ENCODE measurements at regions not wholly inside any gene's neighbourhood (a gene's known extent, or its start where the extent isn't known, plus 50 kb on each side); places are given as distances from the start of the nearest gene placed in this dataset.

GRCh38 chr6:93083337-93084230, 335.8 kb downstream of the EPHA7 start:
- DNase-seq (ENCODE audit: low read depth) = no peak

GRCh38 chr6:93081901-93082300, 337.5 kb downstream of the EPHA7 start:
- no peak for DNase-seq (ENCODE audit: low read depth)

GRCh38 chr6:93079061-93079460, 340.3 kb downstream of the EPHA7 start:
- DNase-seq (ENCODE audit: low read depth) = no peak

GRCh38 chr6:93073811-93074210, 345.5 kb downstream of the EPHA7 start:
- DNase-seq (ENCODE audit: low read depth) = no peak

GRCh38 chr6:93069856-93070255, 349.5 kb downstream of the EPHA7 start:
- DNase-seq (ENCODE audit: low read depth) = no peak

GRCh38 chr6:93059911-93060310, 359.4 kb downstream of the EPHA7 start:
- DNase-seq (ENCODE audit: low read depth) = no peak

GRCh38 chr6:93057584-93057983, 361.8 kb downstream of the EPHA7 start:
- no peak for DNase-seq (ENCODE audit: low read depth)

GRCh38 chr6:93048381-93048780, 371.0 kb downstream of the EPHA7 start:
- no peak for DNase-seq (ENCODE audit: low read depth)

GRCh38 chr6:93047033-93047432, 372.3 kb downstream of the EPHA7 start:
- DNase-seq (ENCODE audit: low read depth) = no peak

- no peak for DNase-seq (ENCODE audit: low read depth)
Observed at GRCh38 chr6:93045156-93045555, 374.2 kb downstream of the EPHA7 start.

GRCh38 chr6:93040375-93040774, 379.0 kb downstream of the EPHA7 start:
- DNase-seq (ENCODE audit: low read depth) = no peak

GRCh38 chr6:93036835-93037234, 382.5 kb downstream of the EPHA7 start:
- no peak for DNase-seq (ENCODE audit: low read depth)

GRCh38 chr6:93035756-93036155, 383.6 kb downstream of the EPHA7 start:
- no peak for DNase-seq (ENCODE audit: low read depth)

GRCh38 chr6:93021235-93021915, 398.0 kb downstream of the EPHA7 start:
- no peak for DNase-seq (ENCODE audit: low read depth)

GRCh38 chr6:93017626-93018025, 401.7 kb downstream of the EPHA7 start:
- no peak for DNase-seq (ENCODE audit: low read depth)

GRCh38 chr6:93017213-93017612, 402.1 kb downstream of the EPHA7 start:
- DNase-seq (ENCODE audit: low read depth) = no peak

GRCh38 chr6:93013054-93013453, 406.3 kb downstream of the EPHA7 start:
- DNase-seq (ENCODE audit: low read depth) = no peak

- no peak for DNase-seq (ENCODE audit: low read depth)
Observed at GRCh38 chr6:93008375-93008774, 411.0 kb downstream of the EPHA7 start.

- no peak for DNase-seq (ENCODE audit: low read depth)
Observed at GRCh38 chr6:92989656-92990055, 429.7 kb downstream of the EPHA7 start.

- no peak for DNase-seq (ENCODE audit: low read depth)
Observed at GRCh38 chr6:92979281-92979680, 440.1 kb downstream of the EPHA7 start.

GRCh38 chr6:92977018-92977417, 442.3 kb downstream of the EPHA7 start:
- DNase-seq (ENCODE audit: low read depth) = no peak

- no peak for DNase-seq (ENCODE audit: low read depth)
Observed at GRCh38 chr6:92967362-92967761, 452.0 kb downstream of the EPHA7 start.

GRCh38 chr6:92962846-92963245, 456.5 kb downstream of the EPHA7 start:
- no peak for DNase-seq (ENCODE audit: low read depth)
